ENCODE measurements at regions not wholly inside any gene's neighbourhood (a gene's known extent, or its start where the extent isn't known, plus 50 kb on each side); places are given as distances from the start of the nearest gene placed in this dataset.

DNA sequence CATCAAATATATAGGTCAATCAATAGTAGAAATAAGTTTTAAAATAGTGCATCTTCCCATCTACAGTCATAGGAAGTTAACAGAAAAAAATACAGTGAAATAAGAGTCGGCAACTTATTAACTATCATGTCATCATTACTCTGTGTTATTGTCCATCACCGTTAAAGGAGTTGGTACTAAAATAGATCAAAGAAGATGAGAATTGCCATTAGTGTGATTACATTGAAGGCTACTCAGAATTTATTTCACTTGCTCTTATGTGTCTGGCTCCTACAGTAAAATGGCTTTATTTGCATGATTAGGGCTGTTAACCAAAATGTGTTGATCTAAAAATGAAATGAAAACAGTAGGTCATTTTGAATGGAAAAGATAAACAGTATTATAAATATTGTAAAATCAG is 162.5 kb upstream of the SLITRK1 start:
- WGBS, 2 donors, result 53 to 68% methylated on average over 2 of the region's 2 CpGs
- intact Hi-C loops (cut with DNase I), result no loop called here

DNA sequence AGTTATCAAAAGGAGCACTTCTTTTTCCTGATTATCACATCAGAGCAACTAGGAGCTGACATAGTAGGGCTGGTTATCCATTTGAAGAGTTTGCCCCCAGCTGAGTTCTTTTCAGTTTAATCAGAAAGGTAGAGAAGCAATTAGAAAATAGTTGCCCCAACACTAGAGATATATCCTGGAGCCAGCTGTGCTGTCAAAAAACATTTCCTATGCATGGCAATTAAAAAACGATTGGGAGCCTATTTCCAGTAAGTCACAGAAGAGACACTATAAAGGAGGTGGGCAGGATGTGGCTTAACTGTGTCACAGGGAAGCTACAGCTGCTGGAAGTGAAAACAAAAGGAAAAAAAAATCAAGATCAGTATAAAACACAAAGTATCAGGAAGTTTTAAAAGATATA is 155.7 kb upstream of the SLITRK1 start:
- no peaks in the 10 kb centered on the region for H3K4me1 ChIP-seq
- H3K9me3 ChIP-seq, result no peaks in the 10 kb centered on the region
- H3K27me3 ChIP-seq, result no peaks in the 10 kb centered on the region
- TF ChIP-seq, protein P1, sequence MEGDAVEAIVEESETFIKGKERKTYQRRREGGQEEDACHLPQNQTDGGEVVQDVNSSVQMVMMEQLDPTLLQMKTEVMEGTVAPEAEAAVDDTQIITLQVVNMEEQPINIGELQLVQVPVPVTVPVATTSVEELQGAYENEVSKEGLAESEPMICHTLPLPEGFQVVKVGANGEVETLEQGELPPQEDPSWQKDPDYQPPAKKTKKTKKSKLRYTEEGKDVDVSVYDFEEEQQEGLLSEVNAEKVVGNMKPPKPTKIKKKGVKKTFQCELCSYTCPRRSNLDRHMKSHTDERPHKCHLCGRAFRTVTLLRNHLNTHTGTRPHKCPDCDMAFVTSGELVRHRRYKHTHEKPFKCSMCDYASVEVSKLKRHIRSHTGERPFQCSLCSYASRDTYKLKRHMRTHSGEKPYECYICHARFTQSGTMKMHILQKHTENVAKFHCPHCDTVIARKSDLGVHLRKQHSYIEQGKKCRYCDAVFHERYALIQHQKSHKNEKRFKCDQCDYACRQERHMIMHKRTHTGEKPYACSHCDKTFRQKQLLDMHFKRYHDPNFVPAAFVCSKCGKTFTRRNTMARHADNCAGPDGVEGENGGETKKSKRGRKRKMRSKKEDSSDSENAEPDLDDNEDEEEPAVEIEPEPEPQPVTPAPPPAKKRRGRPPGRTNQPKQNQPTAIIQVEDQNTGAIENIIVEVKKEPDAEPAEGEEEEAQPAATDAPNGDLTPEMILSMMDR (IDR thresholded peaks at IDR 0.05), result no peak
- H3K27ac ChIP-seq, result no peak overlapping the region
- ATAC-seq (no peak), DNase-seq (no peak)
- intact Hi-C loops (cut with DNase I), result no loop called here
- H3K4me3 ChIP-seq, result no peak overlapping the region
- 3 to 6% methylated on average over 1 of the region's 1 CpG for WGBS, 2 donors
- H3K36me3 ChIP-seq, result no peaks in the 10 kb centered on the region

More for the DNA sequence above, 162.5 kb upstream of the SLITRK1 start:
- Histone ChIP-seq H3K4me3 (no peak overlapping the region), H3K36me3 (no peaks in the 10 kb centered on the region), H3K9me3 (no peaks in the 10 kb centered on the region), H3K27ac (no peak overlapping the region), H3K4me1 (no peaks in the 10 kb centered on the region), H3K27me3 (no peaks in the 10 kb centered on the region)
- TF ChIP-seq, protein P1 (IDR thresholded peaks at IDR 0.05), result no peak
- no peak for ATAC-seq
- DNase-seq, result no peak

DNA sequence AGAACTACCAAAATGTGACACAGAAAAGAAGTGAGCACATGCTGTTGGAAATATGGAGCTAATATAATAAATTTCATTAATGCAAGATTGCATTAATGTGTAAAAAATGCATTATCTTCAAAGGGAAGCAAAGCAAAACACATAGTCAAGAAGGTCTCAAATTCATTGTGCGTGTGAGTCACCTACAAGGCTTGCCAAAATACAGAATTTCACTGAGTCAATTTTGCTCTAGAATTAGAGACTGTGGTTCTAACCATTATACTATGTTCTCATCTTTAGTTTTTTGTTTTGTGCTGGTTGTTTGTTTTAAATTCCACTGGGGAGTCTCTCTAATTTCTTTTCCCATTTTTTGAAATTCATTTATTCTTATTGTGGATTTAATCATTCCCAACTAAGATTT is 149.8 kb upstream of the SLITRK1 start:
- TF ChIP-seq, protein P1 (IDR thresholded peaks at IDR 0.05), result no peak
- Histone ChIP-seq H3K36me3 (no peaks in the 10 kb centered on the region), H3K27ac (no peak overlapping the region), H3K4me1 (no peaks in the 10 kb centered on the region), H3K9me3 (peaks cover 0 to 7% (median 0%) of the 10 kb centered on the region in 11 donors), H3K4me3 (no peak overlapping the region), H3K27me3 (no peaks in the 10 kb centered on the region)
- WGBS, 2 donors, result 40 to 78% methylated on average over 1 of the region's 1 CpG
- DNase-seq (no peak), ATAC-seq (no peak)
- intact Hi-C loops (cut with DNase I), result no loop called here

DNA sequence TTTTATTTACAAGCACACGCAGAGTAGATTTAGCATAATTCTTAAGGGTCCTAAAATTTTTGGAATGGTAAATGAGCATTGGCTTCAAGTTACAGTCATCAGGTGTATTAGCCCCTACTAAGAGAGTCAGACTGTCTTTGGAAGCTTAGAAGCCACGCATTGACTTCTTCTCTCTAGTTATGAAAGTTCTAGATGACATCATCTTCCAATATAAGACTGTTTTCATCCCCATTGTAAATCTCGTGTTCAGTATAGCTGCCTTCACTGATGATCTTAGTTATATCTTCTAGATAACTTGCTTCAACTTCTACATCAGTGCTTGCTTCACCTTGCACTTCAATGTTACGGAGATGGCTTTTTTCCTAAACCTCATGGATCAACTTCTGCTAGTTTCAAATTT is 148.8 kb upstream of the SLITRK1 start:
- ATAC-seq (no peak), DNase-seq (no peak)
- Histone ChIP-seq H3K4me3 (no peak overlapping the region), H3K27me3 (no peaks in the 10 kb centered on the region), H3K4me1 (no peaks in the 10 kb centered on the region), H3K9me3 (peaks cover 0 to 7% (median 0%) of the 10 kb centered on the region in 11 donors), H3K27ac (no peak overlapping the region), H3K36me3 (no peaks in the 10 kb centered on the region)
- intact Hi-C loops (cut with DNase I), result no loop called here
- TF ChIP-seq, protein P1 (IDR thresholded peaks at IDR 0.05), result no peak
- 80 to 84% methylated on average over 4 of the region's 4 CpGs for WGBS, 2 donors
